ENCODE measurements at regions not wholly inside any gene's neighbourhood (a gene's known extent, or its start where the extent isn't known, plus 50 kb on each side); places are given as distances from the start of the nearest gene placed in this dataset.
"Not testable (repeated sequence)": the region's sequence is repeated elsewhere in the genome, so short reads cannot be mapped to it uniquely, and the experiment has no call there.

GRCh38 chr12:125775507-125775906 lies 710.3 kb downstream of the AACS start:
- no peak for DNase-seq (ENCODE audit: low read depth in 2 of 2)

- DNase-seq (ENCODE audit: low read depth in 2 of 2), result no peak
These were observed 711.0 kb downstream of the AACS start for GRCh38 chr12:125776212-125776611.

GRCh38 chr12:125786143-125786542 lies 720.9 kb downstream of the AACS start:
- DNase-seq (ENCODE audit: low read depth in 2 of 2), result no peak

GRCh38 chr12:125794401-125794800 lies 729.2 kb downstream of the AACS start:
- DNase-seq (ENCODE audit: low read depth in 2 of 2), result no peak

- no peak for DNase-seq (ENCODE audit: low read depth in 2 of 2)
These were observed 732.4 kb downstream of the AACS start for GRCh38 chr12:125797421-125798175.

- no peak for DNase-seq (ENCODE audit: low read depth in 2 of 2)
These were observed 739.4 kb downstream of the AACS start for GRCh38 chr12:125804660-125805059.

- DNase-seq (ENCODE audit: low read depth in 2 of 2), result no peak
These were observed 759.0 kb downstream of the AACS start for GRCh38 chr12:125824276-125824675.

- no peak for DNase-seq (ENCODE audit: low read depth in 2 of 2)
These were observed 770.6 kb downstream of the AACS start for GRCh38 chr12:125835852-125836251.

GRCh38 chr12:125836647-125837046 lies 771.4 kb downstream of the AACS start:
- no peak for DNase-seq (ENCODE audit: low read depth in 2 of 2)

GRCh38 chr12:125841332-125841731 lies 776.1 kb downstream of the AACS start:
- DNase-seq (ENCODE audit: low read depth in 2 of 2), result no peak

- no peak for DNase-seq (ENCODE audit: low read depth in 2 of 2)
These were observed 786.9 kb downstream of the AACS start for GRCh38 chr12:125852116-125852515.

- no peak for DNase-seq (ENCODE audit: low read depth in 2 of 2)
These were observed 787.4 kb downstream of the AACS start for GRCh38 chr12:125852679-125853078.

GRCh38 chr12:125853670-125854069 lies 788.4 kb downstream of the AACS start:
- no peak for DNase-seq (ENCODE audit: low read depth in 2 of 2)

GRCh38 chr12:125856366-125856765 lies 791.1 kb downstream of the AACS start:
- DNase-seq (ENCODE audit: low read depth in 2 of 2), result no peak

- no peak for DNase-seq (ENCODE audit: low read depth in 2 of 2)
These were observed 791.7 kb downstream of the AACS start for GRCh38 chr12:125856896-125857295.

- DNase-seq (ENCODE audit: low read depth in 2 of 2), result no peak
These were observed 795.5 kb downstream of the AACS start for GRCh38 chr12:125860672-125861288.

GRCh38 chr12:125861299-125862281 lies 796.4 kb downstream of the AACS start:
- no peak for DNase-seq (ENCODE audit: low read depth in 2 of 2)

GRCh38 chr12:125865236-125865635 lies 800.0 kb downstream of the AACS start:
- DNase-seq (ENCODE audit: low read depth in 2 of 2), result not testable (repeated sequence)

- no peak for DNase-seq (ENCODE audit: low read depth in 2 of 2)
These were observed 806.8 kb downstream of the AACS start for GRCh38 chr12:125871811-125872594.

- no peak for DNase-seq (ENCODE audit: low read depth in 2 of 2)
These were observed 807.8 kb downstream of the AACS start for GRCh38 chr12:125873016-125873415.

- DNase-seq (ENCODE audit: low read depth in 2 of 2), result no peak
These were observed 813.2 kb downstream of the AACS start for GRCh38 chr12:125878483-125878882.
